ENCODE measurements at regions not wholly inside any gene's neighbourhood (a gene's known extent, or its start where the extent isn't known, plus 50 kb on each side); places are given as distances from the start of the nearest gene placed in this dataset.

DNA sequence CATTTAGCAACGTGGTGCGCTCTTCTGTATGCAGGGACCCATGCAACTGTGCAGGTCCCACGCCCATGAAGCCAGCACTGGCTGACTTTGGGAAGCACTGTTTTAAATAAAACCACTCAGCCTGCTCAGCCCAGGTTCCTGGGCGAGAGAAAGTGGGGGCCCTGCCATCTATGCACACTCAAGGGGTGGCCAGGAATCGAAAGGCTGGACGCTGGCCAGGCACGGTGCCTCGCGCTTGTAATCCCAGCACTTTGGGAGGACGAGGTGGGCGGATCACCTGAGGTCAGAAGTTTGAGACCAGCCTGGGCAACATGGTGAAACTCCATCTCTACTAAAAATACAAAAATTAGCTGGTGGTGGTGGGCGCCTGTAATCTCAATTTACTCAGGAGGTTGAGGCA lies 179.9 kb upstream of the TBX3 start:
- TF ChIP-seq, protein P1, sequence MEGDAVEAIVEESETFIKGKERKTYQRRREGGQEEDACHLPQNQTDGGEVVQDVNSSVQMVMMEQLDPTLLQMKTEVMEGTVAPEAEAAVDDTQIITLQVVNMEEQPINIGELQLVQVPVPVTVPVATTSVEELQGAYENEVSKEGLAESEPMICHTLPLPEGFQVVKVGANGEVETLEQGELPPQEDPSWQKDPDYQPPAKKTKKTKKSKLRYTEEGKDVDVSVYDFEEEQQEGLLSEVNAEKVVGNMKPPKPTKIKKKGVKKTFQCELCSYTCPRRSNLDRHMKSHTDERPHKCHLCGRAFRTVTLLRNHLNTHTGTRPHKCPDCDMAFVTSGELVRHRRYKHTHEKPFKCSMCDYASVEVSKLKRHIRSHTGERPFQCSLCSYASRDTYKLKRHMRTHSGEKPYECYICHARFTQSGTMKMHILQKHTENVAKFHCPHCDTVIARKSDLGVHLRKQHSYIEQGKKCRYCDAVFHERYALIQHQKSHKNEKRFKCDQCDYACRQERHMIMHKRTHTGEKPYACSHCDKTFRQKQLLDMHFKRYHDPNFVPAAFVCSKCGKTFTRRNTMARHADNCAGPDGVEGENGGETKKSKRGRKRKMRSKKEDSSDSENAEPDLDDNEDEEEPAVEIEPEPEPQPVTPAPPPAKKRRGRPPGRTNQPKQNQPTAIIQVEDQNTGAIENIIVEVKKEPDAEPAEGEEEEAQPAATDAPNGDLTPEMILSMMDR (IDR thresholded peaks at IDR 0.05) = no peak
- TF ChIP-seq POLR2A (IDR thresholded peaks at IDR 0.05) = no peak

All from thyroid gland (tissue), 4 donors.